ENCODE measurements at regions not wholly inside any gene's neighbourhood (a gene's known extent, or its start where the extent isn't known, plus 50 kb on each side); places are given as distances from the start of the nearest gene placed in this dataset.

DNA sequence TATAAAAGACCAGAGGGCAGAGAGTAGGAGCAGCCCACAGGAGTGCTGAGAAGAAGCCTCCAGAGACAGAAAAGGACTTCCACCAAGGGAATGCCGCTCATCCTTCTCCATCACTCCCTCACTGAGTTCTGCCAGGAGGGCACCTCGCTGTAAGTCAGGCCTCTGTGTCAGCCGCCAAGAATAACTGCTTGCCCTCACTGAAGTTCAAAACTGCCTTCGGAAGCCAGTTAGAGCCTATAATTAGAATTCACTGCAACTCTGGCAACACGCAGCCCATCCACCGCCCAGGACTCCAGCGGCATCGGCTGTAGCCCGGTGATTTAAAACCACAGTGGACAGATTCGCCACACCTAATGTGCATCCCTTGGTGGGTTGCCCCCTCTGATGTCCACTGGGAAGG is 281.8 kb upstream of the ZNF507 start:
- TF ChIP-seq RAD21 (IDR thresholded peaks at IDR 0.05) (no peak), SP1 (IDR thresholded peaks at IDR 0.05) (no peak), TAF1 (conservative IDR thresholded peaks at IDR 0.05) (no peak), CTCF (IDR thresholded peaks at IDR 0.05; ENCODE audit: low read depth, low read length, missing input control) (no peak)
